Activated T-helper 9 cell treated with anti-CD3 and anti-CD28 coated beads, Interleukin-2, amount 50 U/mL, for 16 hours (primary cell): ENCODE measurements at regions not wholly inside any gene's neighbourhood (a gene's known extent, or its start where the extent isn't known, plus 50 kb on each side); places are given as distances from the start of the nearest gene placed in this dataset.
"Not testable (repeated sequence)": the region's sequence is repeated elsewhere in the genome, so short reads cannot be mapped to it uniquely, and the experiment has no call there.

ENCODE experiments used
- DNase-seq: peaks from one replicate; pipeline ENCODE4 v3.0.0-alpha.2; 2020; ENCODE audit warnings: low read depth

DNA sequence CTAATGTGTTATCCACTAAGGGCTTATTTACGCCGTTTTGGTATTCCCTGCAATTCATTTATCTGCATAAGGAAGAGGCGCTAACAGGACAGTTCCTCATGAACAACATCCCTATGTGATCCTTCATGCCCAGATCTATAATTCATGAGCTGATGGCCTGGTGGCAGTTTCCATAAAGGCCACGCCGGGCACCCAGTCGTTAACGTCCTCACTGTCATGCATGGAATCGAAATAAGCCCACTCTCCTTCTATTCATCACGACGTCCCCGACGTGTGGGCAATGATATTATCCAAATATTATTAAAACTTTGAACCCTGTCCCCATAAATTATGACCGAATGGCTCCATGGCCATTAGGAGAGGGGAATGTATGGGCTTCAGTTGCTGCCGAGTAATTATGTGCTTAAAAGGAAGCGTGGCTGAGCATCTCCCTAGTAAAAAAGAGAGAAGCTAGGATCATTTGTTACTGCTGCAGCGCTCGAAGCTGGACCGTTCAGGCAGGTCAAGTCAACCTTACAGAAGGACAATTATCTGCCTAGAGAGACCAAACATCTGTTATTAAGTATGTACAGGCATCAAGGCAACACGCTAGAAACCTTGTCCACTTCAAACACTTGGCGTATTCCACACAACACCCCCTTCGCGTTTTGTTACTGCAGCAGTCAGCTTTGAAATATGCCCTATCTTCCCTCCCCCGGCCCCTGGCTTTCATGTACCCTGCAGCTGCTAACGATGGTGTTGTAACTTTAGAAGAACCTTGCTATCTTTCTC is 94.0 kb upstream of the SALL1 start:
- no peak for DNase-seq

DNA sequence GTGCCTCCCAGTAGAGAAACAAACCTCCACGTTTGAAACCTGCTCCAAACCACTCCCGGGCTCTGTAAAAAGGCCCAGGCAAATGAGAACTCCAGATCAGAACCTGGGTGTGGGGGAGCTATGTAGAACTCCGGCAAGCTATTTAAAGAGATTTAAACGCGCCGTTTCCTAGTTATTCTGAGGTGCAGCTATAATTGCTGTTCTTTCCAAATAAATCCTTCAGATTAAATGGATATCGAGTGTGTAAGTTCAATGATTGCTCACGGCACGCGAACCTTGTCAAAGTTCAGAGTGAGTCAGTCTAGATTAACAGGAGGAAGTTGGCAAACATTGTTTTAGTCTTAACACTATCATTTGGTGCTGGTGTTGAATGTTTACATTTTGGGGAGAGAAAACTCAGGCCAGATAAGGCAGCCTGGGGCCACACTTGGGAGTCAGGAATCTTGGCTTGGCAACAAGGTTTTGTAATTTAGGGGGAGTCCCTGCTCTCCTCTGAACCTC is 92.9 kb upstream of the SALL1 start:
- no peak for DNase-seq

GRCh38 chr16:51242296-51242994 is 91.4 kb upstream of the SALL1 start:
- DNase-seq = no peak

DNA sequence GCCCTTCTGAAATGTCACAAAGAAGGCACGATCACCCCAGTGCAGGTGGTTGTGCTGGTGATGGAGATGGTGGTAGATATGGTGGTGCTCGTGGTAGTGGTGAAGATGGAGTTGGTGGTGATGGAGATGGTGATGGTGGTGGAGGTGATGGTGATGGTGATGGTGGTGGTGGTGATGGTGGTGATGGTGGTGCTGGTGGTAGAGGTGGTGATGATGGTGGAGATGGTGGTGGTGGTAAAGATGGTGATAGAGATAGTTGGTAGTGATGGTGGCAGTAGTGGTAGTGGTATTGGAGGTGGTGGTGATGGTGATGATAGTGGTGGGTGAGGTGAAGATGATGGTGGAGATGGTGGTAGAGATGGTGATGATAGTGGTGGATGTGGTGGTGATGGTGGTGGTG is 88.1 kb upstream of the SALL1 start:
- no peak for DNase-seq

DNA sequence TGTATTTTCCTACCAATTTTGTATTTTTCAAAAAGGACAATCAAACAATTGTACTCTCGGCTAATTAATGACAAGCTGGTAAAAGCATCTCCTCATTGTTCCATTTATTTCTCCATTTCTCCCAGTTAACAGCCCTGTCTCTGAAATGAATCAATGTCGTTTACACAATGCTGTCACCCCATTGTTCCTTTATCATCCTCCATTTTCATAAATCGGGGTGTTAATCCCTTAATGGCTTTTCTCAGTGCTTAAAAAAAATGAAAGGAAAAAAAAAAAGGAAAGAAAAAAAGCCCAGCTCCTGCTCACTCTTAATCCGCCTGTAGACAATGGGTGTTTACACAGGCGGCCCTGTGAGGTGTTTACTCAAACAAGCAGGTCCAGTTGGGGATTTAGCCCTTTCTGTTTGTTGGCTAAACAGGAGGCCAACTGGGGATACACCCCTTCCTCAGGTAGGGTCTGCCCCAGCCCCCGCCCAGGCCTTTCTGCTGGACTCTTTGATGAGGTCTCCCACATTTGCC is 86.8 kb upstream of the SALL1 start:
- no peak for DNase-seq

GRCh38 chr16:51237207-51237606 is 86.1 kb upstream of the SALL1 start:
- no peak for DNase-seq

- DNase-seq = no peak
These were observed 85.5 kb upstream of the SALL1 start for GRCh38 chr16:51236583-51236982.

DNA sequence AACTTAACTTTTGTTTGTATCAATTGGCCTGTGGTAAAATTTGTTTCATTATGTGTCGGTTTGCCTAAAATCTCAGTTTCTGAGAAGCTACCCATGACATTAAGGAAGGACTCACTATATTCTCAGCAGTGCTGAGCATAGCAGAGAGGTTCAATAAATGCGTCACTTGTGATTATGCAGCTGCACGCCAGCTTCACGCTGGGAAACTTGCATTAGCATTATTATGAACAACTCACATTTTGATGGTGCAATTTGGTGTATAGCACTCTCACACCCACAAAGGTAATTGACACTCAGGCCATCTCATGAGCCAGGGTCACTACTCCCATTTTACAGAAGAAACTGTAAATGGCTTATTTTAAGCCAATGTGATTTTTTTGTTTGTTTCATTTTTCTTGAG is 80.6 kb upstream of the SALL1 start:
- no peak for DNase-seq

DNA sequence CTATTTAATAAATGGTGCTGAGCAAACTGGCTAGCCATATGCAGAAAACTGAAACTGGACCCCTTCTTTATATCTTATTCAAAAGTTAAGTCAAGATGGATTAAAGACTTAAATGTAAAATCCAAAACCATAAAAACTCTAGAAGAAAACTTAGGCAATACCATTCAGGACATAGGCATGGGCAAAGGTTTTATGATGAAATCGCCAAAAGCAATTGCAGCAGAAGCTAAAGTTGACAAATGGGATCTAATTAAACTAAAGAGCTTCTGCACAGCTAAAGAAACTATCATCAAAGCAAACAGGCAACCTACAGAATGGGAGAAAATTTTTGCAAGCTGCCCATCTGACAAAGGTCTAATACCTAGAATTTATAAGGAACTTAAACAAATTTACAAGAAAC is 79.0 kb upstream of the SALL1 start:
- not testable (repeated sequence) for DNase-seq

DNA sequence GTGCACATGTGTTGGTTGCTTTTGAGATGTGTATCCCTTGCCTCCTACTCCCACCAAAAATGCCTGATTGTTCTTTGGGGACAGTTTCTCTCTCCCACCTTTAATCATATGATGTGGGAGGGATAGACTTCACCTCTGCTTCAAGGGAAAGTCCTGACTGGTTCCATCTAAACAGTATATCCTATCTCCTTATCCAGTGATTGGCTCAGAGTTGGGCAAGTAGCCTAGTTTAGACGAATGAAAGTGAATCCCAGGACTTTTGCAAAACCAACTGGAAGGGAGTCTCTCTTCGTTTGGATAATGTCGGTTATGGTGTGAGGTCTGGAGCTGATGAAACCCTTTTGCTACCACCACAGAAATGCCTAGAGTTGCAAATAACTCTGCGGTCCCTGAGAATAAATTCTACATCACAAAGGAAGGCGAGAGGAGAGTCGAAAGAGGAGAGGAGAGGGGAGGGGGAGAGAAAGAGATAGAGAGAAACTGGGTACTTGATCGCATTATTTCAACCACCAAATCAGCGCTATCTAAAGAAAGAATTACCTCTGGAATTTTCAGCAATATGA is 77.1 kb upstream of the SALL1 start:
- DNase-seq = no peak

- DNase-seq = no peak
These were observed 74.8 kb upstream of the SALL1 start for GRCh38 chr16:51225878-51226277.

DNA sequence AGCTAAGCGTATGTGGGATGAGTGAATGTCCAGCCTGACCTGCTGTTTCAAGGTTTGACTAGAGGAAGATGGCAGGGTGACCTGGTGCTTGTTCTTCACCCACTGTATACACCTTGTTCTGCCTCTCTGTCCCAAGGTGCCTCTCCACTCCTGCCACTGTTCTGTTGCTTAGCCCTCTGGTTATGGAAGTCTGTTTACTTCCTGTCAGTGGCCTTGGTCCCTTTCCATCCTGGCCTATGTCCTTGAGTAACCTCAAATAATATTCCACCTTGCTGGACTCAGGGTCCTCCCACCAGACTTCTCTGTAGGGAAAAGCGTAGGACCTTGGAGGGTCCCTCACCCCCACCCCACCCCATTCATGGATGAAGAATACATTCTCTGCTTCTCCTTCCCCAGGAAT is 73.2 kb upstream of the SALL1 start:
- DNase-seq = no peak

DNA sequence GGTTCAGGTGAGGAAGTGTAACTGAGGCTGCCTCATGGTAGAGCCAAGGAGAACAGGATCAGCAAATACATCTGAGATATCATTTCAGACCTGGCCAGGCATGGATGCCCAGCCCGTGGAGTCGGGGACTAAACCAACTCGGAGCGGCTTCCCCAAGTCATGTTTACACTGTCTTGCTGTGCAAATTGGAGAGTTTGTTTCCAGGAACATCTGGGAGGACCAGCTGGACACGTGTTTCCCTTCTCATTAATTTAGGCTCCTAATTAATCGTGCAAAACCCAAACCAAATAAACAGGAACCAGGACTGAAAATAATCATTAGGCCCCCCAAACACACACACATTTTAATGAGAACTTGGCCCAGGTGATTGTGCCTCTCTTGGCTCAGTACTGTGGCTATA is 70.9 kb upstream of the SALL1 start:
- no peak for DNase-seq

DNA sequence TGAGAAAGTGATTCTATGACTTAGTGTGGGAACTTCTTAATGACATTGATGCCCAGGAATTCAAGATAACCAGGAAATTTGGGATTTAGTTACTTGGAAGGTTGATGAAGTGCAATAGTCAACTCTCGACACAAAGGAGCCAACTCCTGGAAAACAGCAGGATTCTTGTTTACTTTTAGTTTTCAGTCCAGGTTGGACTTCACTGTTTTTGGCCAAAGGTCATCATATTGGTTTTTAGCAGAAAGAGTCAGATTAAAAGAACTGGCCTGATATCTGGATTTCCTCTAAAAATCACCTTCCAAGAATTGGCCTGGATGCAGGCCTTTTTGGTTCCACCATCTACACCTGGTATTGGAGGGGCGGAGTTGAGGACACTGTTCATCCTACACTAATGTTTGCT is 60.1 kb upstream of the SALL1 start:
- no peak for DNase-seq

GRCh38 chr16:51210087-51210486 is 59.0 kb upstream of the SALL1 start:
- no peak for DNase-seq

GRCh38 chr16:51201604-51202003 is 50.5 kb upstream of the SALL1 start:
- DNase-seq = no peak
